NCI-H187 (cell line): ENCODE measurements at regions not wholly inside any gene's neighbourhood (a gene's known extent, or its start where the extent isn't known, plus 50 kb on each side); places are given as distances from the start of the nearest gene placed in this dataset.
"Not testable (repeated sequence)": the region's sequence is repeated elsewhere in the genome, so short reads cannot be mapped to it uniquely, and the experiment has no call there.

Experiments
- DNase-seq, 2 experiments: peaks; one replicate each; lab custom pipeline; 2025; lab: John Stamatoyannopoulos, UW

DNA sequence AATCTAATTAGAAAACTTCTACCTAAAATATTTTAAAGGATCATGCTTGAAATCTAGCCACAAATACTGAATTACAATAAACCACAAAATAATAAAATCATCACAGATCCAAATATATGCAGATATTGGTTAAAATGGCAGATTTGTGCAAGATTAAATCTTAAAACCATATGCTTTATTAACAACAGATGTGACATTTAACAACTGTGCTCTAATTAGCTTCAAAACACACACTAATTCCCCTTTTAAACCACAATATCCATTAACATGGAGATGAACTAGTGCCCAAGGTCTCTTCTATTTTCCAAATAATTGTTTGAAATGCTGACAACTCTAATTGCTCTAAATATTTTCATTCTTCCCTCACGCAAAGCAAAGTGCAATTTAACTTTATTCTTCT, 1530.3 kb downstream of the SI start:
- no peak for DNase-seq

- no peak for DNase-seq
These were observed 1531.1 kb downstream of the SI start for GRCh38 chr3:163547014-163547685.

GRCh38 chr3:163543662-163544061, 1534.6 kb downstream of the SI start:
- no peak for DNase-seq

DNA sequence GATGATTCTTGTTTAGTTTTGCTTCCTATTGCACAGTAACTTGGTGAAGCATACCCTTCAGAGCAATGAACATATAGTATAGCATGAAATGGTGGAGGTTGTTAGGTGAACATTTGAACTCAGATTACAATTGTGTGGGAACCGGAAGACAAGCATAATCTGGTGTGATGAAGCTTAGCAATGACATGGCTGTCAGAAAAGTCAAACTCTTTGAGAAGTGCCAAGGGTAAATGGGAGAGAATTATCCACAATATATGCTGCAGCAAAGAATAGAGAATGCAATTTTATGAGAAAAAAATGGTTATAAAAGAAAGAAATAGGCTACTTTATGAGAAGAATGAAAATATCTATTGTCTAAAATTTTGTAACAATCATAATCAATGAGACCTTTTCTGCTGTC, 1536.7 kb downstream of the SI start:
- DNase-seq, result no peak

GRCh38 chr3:163538387-163538786, 1539.9 kb downstream of the SI start:
- no peak for DNase-seq

GRCh38 chr3:163533381-163533780, 1544.9 kb downstream of the SI start:
- DNase-seq, result no peak

DNA sequence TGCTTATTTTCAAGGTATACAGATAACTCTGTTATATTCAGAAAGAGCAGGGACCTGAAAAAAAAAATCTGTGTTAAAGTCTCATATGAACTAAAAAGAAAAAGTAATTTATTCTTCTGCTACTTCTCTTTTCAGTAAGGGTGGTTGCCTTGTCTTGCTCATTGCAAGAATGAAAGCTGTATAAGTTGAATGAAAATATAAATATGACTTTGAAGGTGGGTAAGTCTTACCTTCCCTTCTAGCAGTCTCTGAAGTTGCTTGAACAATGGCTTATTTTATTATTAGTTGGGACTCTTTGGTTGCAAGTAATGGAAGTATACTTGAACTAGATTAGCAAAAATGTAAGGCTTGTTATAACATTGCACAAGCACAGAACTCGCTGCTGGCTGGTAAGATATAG, 1554.9 kb downstream of the SI start:
- no peak for DNase-seq

DNA sequence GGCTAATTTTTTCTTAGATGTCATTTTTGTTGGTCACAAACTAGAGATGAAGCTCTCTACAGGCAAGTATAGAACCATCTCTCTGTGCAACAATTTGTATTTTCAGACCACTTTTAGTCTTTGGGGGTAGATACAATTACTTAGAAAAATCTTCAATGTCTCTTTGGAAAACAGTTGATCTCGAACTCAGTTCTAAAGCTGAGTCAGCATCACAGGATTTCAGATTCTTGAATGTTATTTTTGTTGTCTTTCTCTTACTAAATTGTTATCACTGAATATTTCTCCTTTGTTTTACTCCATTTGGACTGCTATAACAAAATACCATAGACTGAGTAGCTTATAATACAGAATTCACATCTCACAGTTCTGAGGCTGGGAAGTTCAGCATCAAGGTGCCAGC, 1557.0 kb downstream of the SI start:
- no peak for DNase-seq

DNA sequence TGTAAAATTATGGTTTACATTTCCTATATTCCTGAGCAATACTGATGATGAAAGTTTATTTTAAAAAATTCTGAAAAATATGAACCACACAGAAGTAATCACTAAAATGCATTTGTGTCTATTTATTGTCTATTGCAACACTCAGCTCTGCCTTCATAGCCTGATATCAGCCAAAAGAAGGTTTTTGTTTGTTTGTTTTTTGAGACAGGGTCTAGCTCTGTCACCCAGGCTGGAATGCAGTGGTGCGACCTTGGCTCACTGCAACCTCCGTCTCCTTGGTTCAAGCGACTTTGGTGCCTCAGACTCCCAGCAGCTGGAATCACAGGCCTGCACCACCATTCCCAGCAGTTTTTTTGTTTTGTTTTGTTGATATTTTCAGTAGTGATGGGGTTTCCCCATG, 1560.2 kb downstream of the SI start:
- DNase-seq, result no peak

- DNase-seq, result no peak
These were observed 1565.1 kb downstream of the SI start for GRCh38 chr3:163513149-163513657.

DNA sequence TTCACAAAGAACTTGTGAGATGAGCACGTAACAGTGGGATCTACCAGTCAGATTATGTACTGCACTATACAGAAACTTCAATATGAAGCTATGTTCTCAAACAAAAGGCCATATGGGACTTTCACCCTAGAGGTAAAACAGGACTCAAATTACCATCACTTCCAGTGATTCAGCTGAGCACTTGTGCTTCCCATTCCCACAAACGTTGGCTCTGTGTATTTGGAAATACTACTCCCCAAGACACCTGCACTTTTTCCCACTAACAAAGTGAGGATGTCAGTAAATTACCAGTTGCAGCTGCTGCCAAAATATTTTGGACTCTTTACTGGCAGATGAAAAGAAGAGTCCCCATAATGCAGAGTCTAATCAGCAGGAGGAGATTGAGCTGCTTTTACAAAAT, 1570.1 kb downstream of the SI start:
- DNase-seq, result no peak

GRCh38 chr3:163504974-163505373, 1573.3 kb downstream of the SI start:
- no peak for DNase-seq

DNA sequence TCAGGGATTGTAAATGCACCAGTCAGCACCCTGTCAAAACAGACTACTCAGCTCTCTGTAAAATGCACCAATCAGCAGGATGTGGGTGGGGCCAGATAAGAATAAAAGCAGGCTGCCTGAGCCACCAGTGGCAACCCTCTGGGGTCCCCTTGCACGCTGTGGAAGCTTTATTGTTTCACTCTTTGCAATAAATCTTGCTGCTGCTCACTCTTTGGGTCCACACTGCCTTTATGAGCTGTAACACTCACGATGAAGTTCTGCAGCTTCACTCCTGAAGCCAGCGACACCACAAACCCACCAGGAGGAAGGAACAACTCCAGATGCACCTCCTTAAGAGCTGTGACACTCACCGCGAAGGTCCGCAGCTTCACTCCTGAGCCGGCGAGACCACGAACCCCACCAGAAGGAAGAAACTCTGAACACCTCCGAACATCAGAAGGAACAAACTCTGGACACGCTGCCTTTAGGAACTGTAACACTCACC, 1578.5 kb downstream of the SI start:
- not testable (repeated sequence) for DNase-seq

DNA sequence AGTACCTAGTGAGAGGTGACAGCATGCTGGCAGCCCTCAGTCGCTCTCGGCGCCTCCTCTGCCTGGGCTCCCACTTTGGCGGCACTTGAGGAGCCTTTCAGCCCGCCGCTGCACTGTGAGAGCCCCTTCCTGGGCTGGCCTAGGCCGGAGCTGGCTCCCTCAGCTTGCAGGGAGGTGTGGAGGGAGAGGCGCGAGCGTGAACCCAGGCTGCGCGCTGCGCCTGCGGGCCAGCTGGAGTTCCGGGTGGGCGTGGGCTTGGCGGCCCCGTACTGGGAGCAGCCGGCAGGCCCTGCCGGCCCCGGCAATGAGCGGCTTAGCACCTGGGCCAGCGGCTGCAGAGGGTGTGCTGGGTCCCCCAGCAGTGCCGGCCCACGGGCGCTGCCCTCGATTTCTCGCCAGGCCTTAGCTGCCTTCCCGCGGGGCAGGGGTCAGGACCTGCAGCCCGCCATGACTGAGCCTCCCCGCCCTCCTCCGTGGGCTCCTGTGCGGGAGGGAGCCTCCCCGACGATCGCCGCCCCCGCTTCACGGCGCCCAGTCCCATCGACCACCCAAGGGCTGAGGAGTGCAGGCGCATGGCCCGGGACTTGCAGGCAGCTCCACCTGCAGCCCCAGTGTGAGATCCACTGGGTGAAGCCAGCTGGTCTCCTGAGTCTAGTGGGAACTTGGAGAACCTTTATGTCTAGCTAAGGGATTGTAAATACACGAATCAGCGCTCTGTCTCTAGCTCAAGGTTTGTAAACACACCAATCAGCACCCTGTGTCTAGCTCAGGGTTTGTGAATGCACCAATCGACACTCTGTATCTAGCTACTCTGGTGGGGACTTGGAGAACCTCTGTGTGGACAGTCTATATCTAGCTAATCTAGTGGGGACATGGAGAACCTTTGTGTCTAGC, 1579.2 kb downstream of the SI start:
- DNase-seq, result not testable (repeated sequence)

GRCh38 chr3:163491714-163492113, 1586.6 kb downstream of the SI start:
- no peak for DNase-seq

GRCh38 chr3:163490119-163490518, 1588.2 kb downstream of the SI start:
- DNase-seq, result no peak

DNA sequence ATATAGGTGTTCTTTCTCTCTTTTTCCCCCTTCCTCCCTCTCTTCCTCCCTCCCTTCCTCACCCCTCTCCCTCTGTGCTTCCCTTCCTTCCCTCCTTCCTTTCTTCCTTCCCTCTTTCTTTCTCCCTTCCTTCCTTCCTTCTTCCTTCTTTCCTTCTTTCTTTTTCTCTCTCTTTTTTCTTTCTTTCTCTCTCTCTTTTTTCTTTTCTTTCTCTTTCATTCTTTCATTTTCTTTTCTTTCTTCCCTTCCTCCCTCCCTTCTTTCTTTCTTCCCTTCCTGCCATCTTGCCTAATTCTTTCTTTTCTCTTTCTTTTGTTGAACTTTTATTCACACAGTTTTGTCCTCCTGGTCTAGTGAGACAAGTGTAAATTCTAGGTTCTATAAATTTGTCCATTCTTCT, 1595.6 kb downstream of the SI start:
- DNase-seq, result no peak

- no peak for DNase-seq
These were observed 1596.6 kb downstream of the SI start for GRCh38 chr3:163481738-163482137.

DNA sequence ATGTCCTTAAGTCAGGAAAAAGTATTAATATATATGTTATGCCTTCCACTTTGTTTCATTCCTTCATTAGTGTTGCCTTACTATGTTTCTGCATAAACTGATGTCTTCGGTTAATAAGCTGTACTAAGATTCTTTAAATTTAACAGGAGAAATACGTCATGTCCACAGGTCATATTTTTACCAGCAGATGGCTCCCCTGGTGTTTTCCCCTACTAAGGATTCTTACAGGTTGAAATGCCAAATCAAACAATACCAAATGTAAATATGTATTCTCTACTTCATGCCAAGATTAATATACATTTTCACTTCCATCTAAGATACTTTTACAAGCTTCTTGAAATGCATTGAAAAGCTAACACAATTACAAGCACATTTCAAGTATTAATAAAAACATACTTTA, 1602.1 kb downstream of the SI start:
- DNase-seq, result no peak

GRCh38 chr3:163474766-163475165, 1603.5 kb downstream of the SI start:
- DNase-seq, result no peak

DNA sequence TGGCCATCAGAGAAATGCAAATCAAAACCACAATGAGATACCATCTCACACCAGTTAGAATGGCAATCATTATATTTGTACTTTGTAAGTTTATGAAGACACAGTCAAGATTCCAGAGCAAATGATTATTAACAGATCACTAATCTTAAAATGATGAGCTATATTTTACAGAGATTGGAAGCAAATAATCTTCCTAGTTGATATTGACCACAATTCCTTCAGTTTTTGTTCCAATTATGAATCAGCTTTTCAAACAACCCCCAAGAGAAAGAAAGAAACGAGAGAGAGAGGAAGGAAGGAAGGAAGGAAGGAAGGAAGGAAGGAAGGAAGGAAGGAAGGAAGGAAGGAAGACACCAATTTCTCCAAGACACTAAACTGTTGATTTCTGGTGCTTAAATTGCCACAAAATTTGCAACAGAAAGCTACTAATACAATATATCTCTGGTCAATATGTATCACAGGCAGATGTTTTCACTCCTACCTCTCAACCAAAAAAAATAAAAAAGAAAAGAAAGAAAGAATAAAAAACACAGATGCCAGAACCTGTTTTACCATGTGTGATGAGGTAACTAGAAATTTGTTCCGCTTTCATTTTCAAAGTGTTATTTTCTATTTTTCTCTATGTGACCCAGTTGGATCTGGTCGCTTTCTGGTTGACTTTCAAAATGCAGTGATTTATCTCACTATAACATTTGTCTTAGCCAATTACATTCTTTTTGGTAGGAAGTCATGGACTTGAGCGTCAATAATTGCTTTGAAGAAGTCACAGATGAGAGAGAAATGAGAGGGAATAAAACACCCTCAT, 1609.6 kb downstream of the SI start:
- no peak for DNase-seq

- no peak for DNase-seq
These were observed 1615.8 kb downstream of the SI start for GRCh38 chr3:163462446-163462845.
